Tibial artery (tissue), 4 donors: ENCODE measurements at regions not wholly inside any gene's neighbourhood (a gene's known extent, or its start where the extent isn't known, plus 50 kb on each side); places are given as distances from the start of the nearest gene placed in this dataset.

Experiments
- DNase-seq, 2 donors: peaks; one replicate each; pipeline ENCODE4 v3.0.0-alpha.2; 2019
- H3K27ac ChIP-seq, 2 donors: fragments of 200-600 bp; sonication (generic) in 1 of 2; 1 replicate in 1 of 2; 2 replicates in 1 of 2; pipeline ENCODE4 v1.5.1; 2018 to 2019; ENCODE audit warnings: mild to moderate bottlenecking in 1 of 2
- H3K27me3 ChIP-seq, 2 donors: fragments of 200-600 bp; sonication (generic) in 1 of 2; one replicate each; pipeline versions ENCODE4 v1.5.1 to v1.6.0; 2016 to 2019
- H3K36me3 ChIP-seq, 3 donors: fragments of 200-600 bp; sonication (generic) in 2 of 3; one replicate each; pipeline ENCODE4 v1.5.1; 2016 to 2019; ENCODE audit warnings: mild to moderate bottlenecking in 2 of 3
- H3K4me1 ChIP-seq, 4 donors: fragments of 200-600 bp; sonication (generic) in 2 of 4; 1 replicate in 3 of 4; 2 replicates in 1 of 4; pipeline ENCODE4 v1.5.1; 2016 to 2019
- H3K4me3 ChIP-seq, 2 donors: fragments of 200-600 bp; sonication (generic) in 1 of 2; 1 replicate in 1 of 2; 2 replicates in 1 of 2; pipeline ENCODE4 v1.5.1; 2018 to 2019; ENCODE audit warnings: mild to moderate bottlenecking in 2 of 2
- H3K9me3 ChIP-seq, 3 donors: fragments of 200-600 bp; sonication (generic) in 1 of 3; one replicate each; pipeline ENCODE4 v1.5.1; 2016 to 2019
- intact Hi-C: fragments of 100-400 bp; cut with DNase I; formaldehyde crosslinking; loops from one replicate; pipeline ENCODE4 v1.15.0; 2023; ENCODE audit warnings: low total_unique reads
- TF ChIP-seq, protein P1 (sequence below), 2 experiments: fragments of 200-600 bp in 1 of 2; fragments of 450-650 bp in 1 of 2; IDR thresholded peaks; one replicate each; pipeline ENCODE4 v1.5.1; 2017 to 2019; ENCODE audit warnings: antibody characterized with exemption in 2 of 2, mild to moderate bottlenecking in 1 of 2, moderate library complexity in 1 of 2

DNA sequence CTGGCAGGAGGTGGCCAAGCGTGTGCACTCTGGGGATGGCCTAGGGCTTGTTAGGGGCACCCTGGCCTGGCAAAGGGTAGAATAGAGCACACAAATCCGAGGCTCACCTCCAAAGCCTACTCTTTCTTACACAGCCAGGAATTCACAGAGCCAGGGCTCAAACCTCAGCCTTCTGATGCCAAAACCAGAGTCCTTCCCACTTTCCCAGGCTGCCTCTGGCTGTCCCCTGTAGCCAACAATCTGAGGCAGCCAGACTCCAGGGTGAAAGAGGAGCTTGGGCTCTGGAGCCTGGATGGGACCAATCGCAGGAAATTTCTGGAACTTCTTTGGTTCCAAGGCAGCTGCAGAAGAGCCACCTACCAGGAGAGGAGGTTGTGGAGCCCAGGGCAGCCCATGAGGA is 127.9 kb downstream of the COPRS start:
- TF ChIP-seq, protein P1, sequence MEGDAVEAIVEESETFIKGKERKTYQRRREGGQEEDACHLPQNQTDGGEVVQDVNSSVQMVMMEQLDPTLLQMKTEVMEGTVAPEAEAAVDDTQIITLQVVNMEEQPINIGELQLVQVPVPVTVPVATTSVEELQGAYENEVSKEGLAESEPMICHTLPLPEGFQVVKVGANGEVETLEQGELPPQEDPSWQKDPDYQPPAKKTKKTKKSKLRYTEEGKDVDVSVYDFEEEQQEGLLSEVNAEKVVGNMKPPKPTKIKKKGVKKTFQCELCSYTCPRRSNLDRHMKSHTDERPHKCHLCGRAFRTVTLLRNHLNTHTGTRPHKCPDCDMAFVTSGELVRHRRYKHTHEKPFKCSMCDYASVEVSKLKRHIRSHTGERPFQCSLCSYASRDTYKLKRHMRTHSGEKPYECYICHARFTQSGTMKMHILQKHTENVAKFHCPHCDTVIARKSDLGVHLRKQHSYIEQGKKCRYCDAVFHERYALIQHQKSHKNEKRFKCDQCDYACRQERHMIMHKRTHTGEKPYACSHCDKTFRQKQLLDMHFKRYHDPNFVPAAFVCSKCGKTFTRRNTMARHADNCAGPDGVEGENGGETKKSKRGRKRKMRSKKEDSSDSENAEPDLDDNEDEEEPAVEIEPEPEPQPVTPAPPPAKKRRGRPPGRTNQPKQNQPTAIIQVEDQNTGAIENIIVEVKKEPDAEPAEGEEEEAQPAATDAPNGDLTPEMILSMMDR (IDR thresholded peaks at IDR 0.05), result no peak
- H3K27me3 ChIP-seq, result no peaks in the 10 kb centered on the region
- H3K4me3 ChIP-seq, result no peak overlapping the region
- peak overlapping the region; percentile 65 to 68 for H3K27ac ChIP-seq
- no peaks in the 10 kb centered on the region for H3K36me3 ChIP-seq
- intact Hi-C loops, result loop anchor here (5.0 kb wide), 1 partner anchor 39 kb away; no protein-coding TSS in a partner anchor
- DNase-seq, result no peak
- peaks cover 0 to 21% (median 9%) of the 10 kb centered on the region in 4 donors for H3K4me1 ChIP-seq
- H3K9me3 ChIP-seq, result no peaks in the 10 kb centered on the region

DNA sequence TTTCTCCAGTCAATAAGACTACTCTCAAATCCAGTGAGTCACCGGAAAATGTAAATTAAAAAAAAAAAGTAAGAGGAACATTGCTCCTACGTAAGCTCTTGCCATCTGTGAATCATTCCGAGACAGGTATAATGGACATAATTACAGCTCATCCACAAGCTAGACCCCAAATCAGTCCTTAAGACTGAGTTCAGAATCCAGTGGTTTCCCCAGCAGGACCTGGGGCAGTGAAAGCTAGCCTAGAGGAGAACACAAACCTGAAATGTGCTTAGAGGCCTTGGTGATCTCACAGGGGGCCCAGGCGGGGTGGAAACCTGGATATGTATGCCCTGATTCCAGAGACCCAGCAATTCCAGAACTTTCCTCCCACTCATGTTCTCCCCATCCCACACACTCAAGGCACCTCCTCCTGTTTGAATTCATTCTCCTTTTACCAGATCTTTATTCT is 132.0 kb downstream of the COPRS start:
- H3K27me3 ChIP-seq, result no peaks in the 10 kb centered on the region
- TF ChIP-seq, protein P1 (IDR thresholded peaks at IDR 0.05), result no peak
- intact Hi-C loops, result no loop called here
- no peak overlapping the region for H3K4me3 ChIP-seq
- H3K27ac ChIP-seq, result no peak overlapping the region
- H3K9me3 ChIP-seq, result no peaks in the 10 kb centered on the region
- no peaks in the 10 kb centered on the region for H3K36me3 ChIP-seq
- no peak for DNase-seq
- H3K4me1 ChIP-seq, result peaks cover 0 to 53% (median 31%) of the 10 kb centered on the region in 4 donors

DNA sequence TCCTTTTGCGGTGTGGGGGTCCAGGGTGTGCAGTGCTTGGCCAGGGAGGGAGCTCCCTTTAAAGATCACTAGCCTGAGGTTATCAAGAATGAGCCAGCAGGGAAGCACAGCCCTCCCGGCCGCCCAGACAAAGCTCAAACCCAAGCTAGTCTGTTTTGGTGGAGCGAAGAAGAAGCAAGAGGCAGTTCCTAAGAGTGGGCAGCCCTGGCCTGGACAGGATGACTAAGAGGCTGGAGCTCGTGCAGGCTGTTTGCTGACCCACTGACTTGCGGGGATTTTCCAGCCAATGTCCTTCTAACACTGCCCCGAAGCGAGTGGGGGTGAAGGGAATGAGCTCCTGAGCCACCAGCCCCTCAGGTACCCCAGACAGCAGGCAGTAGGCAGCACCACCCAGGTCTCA is 134.4 kb downstream of the COPRS start:
- no peak for DNase-seq
- H3K4me3 ChIP-seq, result no peak overlapping the region
- H3K4me1 ChIP-seq, result peaks cover 0 to 49% (median 33%) of the 10 kb centered on the region in 4 donors
- no peaks in the 10 kb centered on the region for H3K27me3 ChIP-seq
- no peaks in the 10 kb centered on the region for H3K36me3 ChIP-seq
- TF ChIP-seq, protein P1 (IDR thresholded peaks at IDR 0.05), result no peak
- no peaks in the 10 kb centered on the region for H3K9me3 ChIP-seq
- peak overlapping the region; percentile 57 to 71 for H3K27ac ChIP-seq
- intact Hi-C loops, result no loop called here

DNA sequence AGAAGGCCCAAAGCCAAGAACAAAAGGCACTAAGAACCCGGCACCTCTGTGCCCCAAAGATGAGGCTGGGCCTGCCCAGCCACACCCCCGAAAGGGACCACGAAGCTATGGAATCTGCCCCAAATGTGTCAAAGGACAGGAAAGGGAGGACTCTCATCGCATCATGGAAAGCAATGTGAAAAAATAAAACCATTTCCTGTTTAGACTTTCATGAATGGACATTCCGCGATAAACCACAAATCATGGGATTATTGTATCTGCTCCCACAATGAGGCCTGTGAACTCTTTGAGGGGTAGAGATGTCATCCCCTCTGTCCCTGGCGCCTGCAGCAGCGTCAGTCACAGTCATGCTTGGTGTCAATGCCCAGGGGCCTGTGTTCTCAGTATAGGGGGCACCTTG is 135.0 kb downstream of the COPRS start:
- Histone ChIP-seq H3K27me3 (no peaks in the 10 kb centered on the region), H3K36me3 (no peaks in the 10 kb centered on the region), H3K9me3 (no peaks in the 10 kb centered on the region), H3K27ac (peak overlapping the region; percentile 57 to 71), H3K4me3 (no peak overlapping the region), H3K4me1 (peaks cover 0 to 47% (median 33%) of the 10 kb centered on the region in 4 donors)
- TF ChIP-seq, protein P1 (IDR thresholded peaks at IDR 0.05), result no peak
- intact Hi-C loops, result no loop called here
- no peak for DNase-seq

DNA sequence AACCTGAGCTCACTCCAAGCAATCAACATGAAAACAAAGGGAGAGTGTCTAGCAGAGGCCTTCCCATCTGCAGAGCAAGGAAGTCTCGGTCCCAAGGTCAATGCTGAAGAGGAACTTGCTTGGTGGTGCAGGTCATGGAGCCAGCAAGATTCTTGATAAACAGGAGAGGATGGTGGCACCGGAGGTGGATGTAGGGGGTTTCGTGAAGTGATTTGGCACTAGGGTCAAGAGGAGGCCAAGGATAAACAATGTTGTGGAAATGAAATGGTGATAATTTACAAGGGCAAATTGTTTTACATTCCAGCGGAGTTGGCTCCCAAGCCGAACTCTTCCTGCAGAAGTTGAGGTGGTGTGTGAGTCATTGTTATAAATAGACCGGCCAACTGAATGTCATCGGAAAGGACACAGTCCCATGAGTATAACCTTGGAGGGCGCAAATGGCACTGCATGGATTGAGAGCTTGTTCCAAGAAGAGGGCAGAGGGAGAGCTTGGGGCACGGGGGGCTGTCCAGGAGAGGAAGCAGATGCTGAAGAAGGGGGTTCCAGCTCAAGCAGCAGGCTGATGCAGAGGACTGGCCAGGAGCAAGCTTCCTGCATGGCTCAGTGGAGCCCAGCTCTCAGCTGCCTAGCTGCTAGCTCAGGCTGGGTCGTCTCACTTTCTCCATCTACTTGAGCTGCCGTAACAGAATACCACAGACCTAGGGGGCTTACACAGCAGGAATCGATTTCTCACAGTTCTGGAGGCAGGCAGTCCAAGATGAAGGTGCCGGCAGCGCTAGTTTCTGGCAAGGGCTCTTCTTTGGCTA is 136.6 kb downstream of the COPRS start:
- TF ChIP-seq, protein P1 (IDR thresholded peaks at IDR 0.05), result peak in 1 of 2 experiments; percentile 17
- Histone ChIP-seq H3K36me3 (no peaks in the 10 kb centered on the region), H3K4me1 (peaks cover 0 to 47% (median 33%) of the 10 kb centered on the region in 4 donors), H3K9me3 (no peaks in the 10 kb centered on the region), H3K27ac (peak overlapping the region; percentile 57 to 71), H3K27me3 (no peaks in the 10 kb centered on the region), H3K4me3 (no peak overlapping the region)
- no peak for DNase-seq
- intact Hi-C loops, result no loop called here
